ENCODE measurements at regions not wholly inside any gene's neighbourhood (a gene's known extent, or its start where the extent isn't known, plus 50 kb on each side); places are given as distances from the start of the nearest gene placed in this dataset.

DNA sequence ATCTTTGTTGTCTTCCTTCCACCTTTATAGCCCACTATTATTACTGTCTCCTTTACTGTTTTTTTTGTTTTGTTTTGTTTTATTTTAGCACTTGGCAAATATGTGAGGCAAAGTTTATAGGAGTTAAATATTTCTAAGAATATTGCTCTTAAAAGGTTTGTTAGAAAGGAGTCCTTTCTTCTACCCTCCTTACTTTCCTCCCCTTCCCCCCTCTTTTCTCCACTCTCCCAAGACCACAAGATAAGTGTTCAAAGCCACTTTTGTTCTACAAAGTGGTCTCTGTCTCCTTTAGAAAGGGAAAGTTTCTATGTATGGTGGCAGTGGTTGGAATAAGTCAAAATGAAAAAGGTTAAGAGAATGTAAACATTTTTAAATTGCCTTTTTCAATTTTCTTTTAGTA lies 130.7 kb upstream of the TSC22D2 start:
- no peaks in the 10 kb centered on the region for H3K36me3 ChIP-seq (ENCODE audit: control insufficient read depth in 2 of 2, extremely low read depth in 1 of 2, insufficient read depth in 2 of 2, low read length in 2 of 2)
- no peak overlapping the region for H3K4me2 ChIP-seq (ENCODE audit: control insufficient read depth, extremely low read depth, insufficient read depth, low read depth, low read length)
- H3K9me3 ChIP-seq (ENCODE audit: control insufficient read depth, low read depth, low read length) = no peaks in the 10 kb centered on the region
- no peak overlapping the region for H3K4me3 ChIP-seq (ENCODE audit: control insufficient read depth in 2 of 3, extremely low read depth in 1 of 3, insufficient read depth in 2 of 3, low read depth in 1 of 3, low read length in 3 of 3)
- no peaks in the 10 kb centered on the region for H4K20me1 ChIP-seq (ENCODE audit: control insufficient read depth, extremely low read depth, insufficient read depth, low read length)
- FAIRE-seq = no peak
- H3K9me1 ChIP-seq (ENCODE audit: control insufficient read depth, extremely low read depth, insufficient read depth, low read length) = no peaks in the 10 kb centered on the region
- no peaks in the 10 kb centered on the region for H3K79me2 ChIP-seq (ENCODE audit: control insufficient read depth, insufficient read depth, low read length)
- no peak overlapping the region for H2AFZ ChIP-seq (ENCODE audit: control insufficient read depth, low read length)
- no peaks in the 10 kb centered on the region for H3K4me1 ChIP-seq (ENCODE audit: control insufficient read depth, extremely low read depth, insufficient read depth, low read length)
- H3K9ac ChIP-seq (ENCODE audit: control insufficient read depth, extremely low read depth, insufficient read depth, low read length) = no peak overlapping the region
- H3K27me3 ChIP-seq (ENCODE audit: control insufficient read depth, extremely low read depth, insufficient read depth, low read length) = no peaks in the 10 kb centered on the region
- dilution Hi-C loops (cut with MboI; ENCODE audit: extremely low pct_ligation_motif_present, low sequenced_read_pairs) = no loop called here
- no peak for TF ChIP-seq EZH2 (IDR thresholded peaks at IDR 0.05; ENCODE audit: low read length)
- DNase-seq (ENCODE audit: low read depth, low spot score) = no peak
- no peak overlapping the region for H3K27ac ChIP-seq (ENCODE audit: control insufficient read depth, insufficient read depth, low read length)

DNA sequence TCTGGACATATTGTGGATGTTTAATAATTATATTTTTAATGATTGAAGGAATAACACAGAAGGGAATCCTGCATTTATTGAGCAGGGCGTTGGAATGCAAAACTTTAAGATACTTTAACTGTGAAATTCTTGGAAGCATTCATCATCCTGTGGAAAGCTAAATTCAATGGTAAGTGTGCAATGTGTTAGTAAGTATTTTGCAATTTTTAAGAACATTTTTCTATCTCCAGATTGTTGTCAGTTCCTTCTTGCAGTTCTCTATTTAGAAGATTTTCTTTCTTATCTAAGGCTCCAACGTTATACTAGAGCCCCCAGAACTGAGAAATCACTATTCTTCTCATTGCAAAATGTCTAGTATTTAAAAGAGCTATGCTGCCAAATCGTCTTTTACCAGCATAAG lies 132.2 kb upstream of the TSC22D2 start:
- H3K9me1 ChIP-seq (ENCODE audit: control insufficient read depth, extremely low read depth, insufficient read depth, low read length) = no peaks in the 10 kb centered on the region
- no peaks in the 10 kb centered on the region for H3K4me1 ChIP-seq (ENCODE audit: control insufficient read depth, extremely low read depth, insufficient read depth, low read length)
- H3K9ac ChIP-seq (ENCODE audit: control insufficient read depth, extremely low read depth, insufficient read depth, low read length) = no peak overlapping the region
- H3K4me2 ChIP-seq (ENCODE audit: control insufficient read depth, extremely low read depth, insufficient read depth, low read depth, low read length) = no peak overlapping the region
- H3K36me3 ChIP-seq (ENCODE audit: control insufficient read depth in 2 of 2, extremely low read depth in 1 of 2, insufficient read depth in 2 of 2, low read length in 2 of 2) = no peaks in the 10 kb centered on the region
- FAIRE-seq (no peak), DNase-seq (ENCODE audit: low read depth, low spot score) (no peak)
- H3K9me3 ChIP-seq (ENCODE audit: control insufficient read depth, low read depth, low read length) = no peaks in the 10 kb centered on the region
- no peak overlapping the region for H3K4me3 ChIP-seq (ENCODE audit: control insufficient read depth in 2 of 3, extremely low read depth in 1 of 3, insufficient read depth in 2 of 3, low read depth in 1 of 3, low read length in 3 of 3)
- no peaks in the 10 kb centered on the region for H3K79me2 ChIP-seq (ENCODE audit: control insufficient read depth, insufficient read depth, low read length)
- TF ChIP-seq, protein P1, sequence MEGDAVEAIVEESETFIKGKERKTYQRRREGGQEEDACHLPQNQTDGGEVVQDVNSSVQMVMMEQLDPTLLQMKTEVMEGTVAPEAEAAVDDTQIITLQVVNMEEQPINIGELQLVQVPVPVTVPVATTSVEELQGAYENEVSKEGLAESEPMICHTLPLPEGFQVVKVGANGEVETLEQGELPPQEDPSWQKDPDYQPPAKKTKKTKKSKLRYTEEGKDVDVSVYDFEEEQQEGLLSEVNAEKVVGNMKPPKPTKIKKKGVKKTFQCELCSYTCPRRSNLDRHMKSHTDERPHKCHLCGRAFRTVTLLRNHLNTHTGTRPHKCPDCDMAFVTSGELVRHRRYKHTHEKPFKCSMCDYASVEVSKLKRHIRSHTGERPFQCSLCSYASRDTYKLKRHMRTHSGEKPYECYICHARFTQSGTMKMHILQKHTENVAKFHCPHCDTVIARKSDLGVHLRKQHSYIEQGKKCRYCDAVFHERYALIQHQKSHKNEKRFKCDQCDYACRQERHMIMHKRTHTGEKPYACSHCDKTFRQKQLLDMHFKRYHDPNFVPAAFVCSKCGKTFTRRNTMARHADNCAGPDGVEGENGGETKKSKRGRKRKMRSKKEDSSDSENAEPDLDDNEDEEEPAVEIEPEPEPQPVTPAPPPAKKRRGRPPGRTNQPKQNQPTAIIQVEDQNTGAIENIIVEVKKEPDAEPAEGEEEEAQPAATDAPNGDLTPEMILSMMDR (optimal IDR thresholded peaks at IDR 0.05 in 1 of 3, IDR thresholded peaks at IDR 0.05 in 1 of 3, conservative IDR thresholded peaks at IDR 0.05 in 1 of 3; ENCODE audit: extremely low read depth in 1 of 3, insufficient read depth in 2 of 3, low read length in 3 of 3) = no peak
- no peak for TF ChIP-seq EZH2 (IDR thresholded peaks at IDR 0.05; ENCODE audit: low read length)
- H3K27me3 ChIP-seq (ENCODE audit: control insufficient read depth, extremely low read depth, insufficient read depth, low read length) = no peaks in the 10 kb centered on the region
- no peak overlapping the region for H3K27ac ChIP-seq (ENCODE audit: control insufficient read depth, insufficient read depth, low read length)
- dilution Hi-C loops (cut with MboI; ENCODE audit: extremely low pct_ligation_motif_present, low sequenced_read_pairs) = no loop called here
- H2AFZ ChIP-seq (ENCODE audit: control insufficient read depth, low read length) = no peak overlapping the region
- H4K20me1 ChIP-seq (ENCODE audit: control insufficient read depth, extremely low read depth, insufficient read depth, low read length) = no peaks in the 10 kb centered on the region

DNA sequence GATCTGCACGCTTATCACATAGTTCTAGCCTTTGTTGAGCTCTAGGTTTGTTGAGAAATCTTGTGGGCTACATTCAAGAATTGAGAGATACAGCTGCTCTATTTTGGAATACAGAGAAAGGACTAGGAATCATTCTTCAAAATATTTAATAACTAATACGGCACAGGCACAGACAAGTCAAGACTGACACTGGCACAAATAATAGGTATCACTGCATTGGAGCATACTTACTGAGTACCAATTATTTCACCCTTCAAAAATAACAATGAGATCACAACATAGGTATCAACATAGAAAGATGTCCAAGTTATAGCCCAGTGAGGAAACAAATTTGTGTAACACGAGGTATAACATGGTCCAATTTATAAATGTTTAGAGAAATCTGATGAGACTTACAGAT lies 133.7 kb upstream of the TSC22D2 start:
- dilution Hi-C loops (cut with MboI; ENCODE audit: extremely low pct_ligation_motif_present, low sequenced_read_pairs) = no loop called here
- H3K36me3 ChIP-seq (ENCODE audit: control insufficient read depth in 2 of 2, extremely low read depth in 1 of 2, insufficient read depth in 2 of 2, low read length in 2 of 2) = no peaks in the 10 kb centered on the region
- no peak for DNase-seq (ENCODE audit: low read depth, low spot score)
- no peaks in the 10 kb centered on the region for H3K9me3 ChIP-seq (ENCODE audit: control insufficient read depth, low read depth, low read length)
- no peak for TF ChIP-seq EZH2 (IDR thresholded peaks at IDR 0.05; ENCODE audit: low read length)
- TF ChIP-seq, protein P1 (optimal IDR thresholded peaks at IDR 0.05 in 1 of 3, IDR thresholded peaks at IDR 0.05 in 1 of 3, conservative IDR thresholded peaks at IDR 0.05 in 1 of 3; ENCODE audit: extremely low read depth in 1 of 3, insufficient read depth in 2 of 3, low read length in 3 of 3) = no peak
- H3K4me3 ChIP-seq (ENCODE audit: control insufficient read depth in 2 of 3, extremely low read depth in 1 of 3, insufficient read depth in 2 of 3, low read depth in 1 of 3, low read length in 3 of 3) = no peak overlapping the region
- no peaks in the 10 kb centered on the region for H3K27me3 ChIP-seq (ENCODE audit: control insufficient read depth, extremely low read depth, insufficient read depth, low read length)
- no peak overlapping the region for H3K27ac ChIP-seq (ENCODE audit: control insufficient read depth, insufficient read depth, low read length)
- no peak overlapping the region for H3K9ac ChIP-seq (ENCODE audit: control insufficient read depth, extremely low read depth, insufficient read depth, low read length)
- H3K79me2 ChIP-seq (ENCODE audit: control insufficient read depth, insufficient read depth, low read length) = no peaks in the 10 kb centered on the region
- H2AFZ ChIP-seq (ENCODE audit: control insufficient read depth, low read length) = peak overlapping the region; percentile 24
- no peaks in the 10 kb centered on the region for H4K20me1 ChIP-seq (ENCODE audit: control insufficient read depth, extremely low read depth, insufficient read depth, low read length)
- H3K4me1 ChIP-seq (ENCODE audit: control insufficient read depth, extremely low read depth, insufficient read depth, low read length) = no peaks in the 10 kb centered on the region
- H3K9me1 ChIP-seq (ENCODE audit: control insufficient read depth, extremely low read depth, insufficient read depth, low read length) = no peaks in the 10 kb centered on the region
- peak; percentile 66 for FAIRE-seq
- no peak overlapping the region for H3K4me2 ChIP-seq (ENCODE audit: control insufficient read depth, extremely low read depth, insufficient read depth, low read depth, low read length)
